Endothelial cell of umbilical vein (primary cell): ENCODE measurements at regions not wholly inside any gene's neighbourhood (a gene's known extent, or its start where the extent isn't known, plus 50 kb on each side); places are given as distances from the start of the nearest gene placed in this dataset.
A peak's percentile ranks its signal among the peaks of the same experiment; 100 is the strongest.

Experiments
- BruUV-seq: library from RNA; stranded (reverse); fragments of 400-500 nt; replicated peaks from 2 replicates; lab custom pipeline; 2021; lab: Mats Ljungman, UMichigan
- CTCF ChIA-PET: fragments of 300-600, 350-600 bp; sonication (Branson Sonifier 250); formaldehyde crosslinking; loops from one replicate; lab custom pipeline; 2021; ENCODE audit warnings: antibody characterized with exemption, inconsistent platforms; lab: Charles Lee
- POLR2A ChIA-PET: fragments of 300-600, 350-600 bp; sonication (Branson Sonifier 250); formaldehyde crosslinking; loops from one replicate; lab custom pipeline; 2021; ENCODE audit warnings: antibody characterized with exemption, inconsistent platforms; lab: Charles Lee
- DNase-seq: peaks from one replicate; pipeline ENCODE4 v3.0.0-alpha.2; 2011; ENCODE audit warnings: low read depth, low spot score
- FAIRE-seq: peaks from 2 replicates; lab custom pipeline; 2011; peaks lifted over from hg19 to GRCh38; lab: Jason Lieb, UNC
- H2AFZ ChIP-seq: 2 replicates; pipeline ENCODE4 v1.6.0; 2012; ENCODE audit warnings: low read depth, low read length, control low read depth, inconsistent platforms
- H3K27ac ChIP-seq: 2 replicates; pipeline ENCODE4 v1.5.1; 2011; ENCODE audit warnings: low read depth, mild to moderate bottlenecking, control low read depth, low read length, moderate library complexity; ENCODE audit not compliant: insufficient read depth
- H3K27me3 ChIP-seq, 2 experiments: 2 replicates each; pipeline versions ENCODE4 v1.6.0 to v1.6.1; 2011; ENCODE audit warnings: low read length in 2 of 2, mixed read lengths in 1 of 2; ENCODE audit not compliant: control insufficient read depth in 2 of 2, insufficient read depth in 2 of 2
- H3K36me3 ChIP-seq, 2 experiments: 2 replicates in 1 of 2; 3 replicates in 1 of 2; pipeline ENCODE4 v1.5.1; 2011; ENCODE audit warnings: low read length in 2 of 2, mild to moderate bottlenecking in 1 of 2, moderate library complexity in 1 of 2; ENCODE audit not compliant: control insufficient read depth in 2 of 2, insufficient read depth in 2 of 2; ENCODE audit errors: extremely low read depth in 1 of 2
- H3K4me1 ChIP-seq: 3 replicates; pipeline ENCODE4 v1.5.1; 2011; ENCODE audit warnings: mild to moderate bottlenecking, low read length; ENCODE audit not compliant: control insufficient read depth, insufficient read depth; ENCODE audit errors: extremely low read depth
- H3K4me2 ChIP-seq: 2 replicates; pipeline ENCODE4 v1.6.1; 2011; ENCODE audit warnings: low read length, control low read depth, mixed read lengths; ENCODE audit not compliant: insufficient read depth
- H3K4me3 ChIP-seq, 3 experiments: fragments of 200-600 bp in 1 of 3; sonication (generic), shearing (Covaris generic) in 1 of 3; replicated peaks in 1 of 3; 2 replicates each; pipeline ENCODE4 v1.5.1; 2011 to 2016; ENCODE audit warnings: control low read depth in 3 of 3, low read length in 3 of 3, mild to moderate bottlenecking in 2 of 3, inconsistent platforms in 1 of 3, low read depth in 1 of 3, moderate library complexity in 1 of 3; ENCODE audit not compliant: insufficient read depth in 1 of 3
- H3K79me2 ChIP-seq: 2 replicates; pipeline ENCODE4 v1.6.0; 2012; ENCODE audit warnings: low read length, inconsistent platforms; ENCODE audit not compliant: control insufficient read depth, insufficient read depth
- H3K9ac ChIP-seq: replicated peaks from 2 replicates; pipeline ENCODE3; 2011; ENCODE audit warnings: low read length, control low read depth; ENCODE audit not compliant: insufficient read depth; ENCODE audit errors: extremely low read depth
- H3K9me1 ChIP-seq: replicated peaks from 3 replicates; pipeline ENCODE4 v1.6.0; 2011; ENCODE audit warnings: mild to moderate bottlenecking, low read length; ENCODE audit not compliant: control insufficient read depth, insufficient read depth; ENCODE audit errors: extremely low read depth
- H3K9me3 ChIP-seq: replicated peaks from 2 replicates; pipeline ENCODE4 v1.5.1; 2012; ENCODE audit warnings: low read length, inconsistent platforms; ENCODE audit not compliant: control insufficient read depth, insufficient read depth
- H4K20me1 ChIP-seq: replicated peaks from 2 replicates; pipeline ENCODE3; 2011; ENCODE audit warnings: mild to moderate bottlenecking, low read length; ENCODE audit not compliant: control insufficient read depth, insufficient read depth; ENCODE audit errors: extremely low read depth
- EZH2 ChIP-seq: IDR thresholded peaks from 2 replicates; pipeline ENCODE4 v1.6.1; 2012; ENCODE audit warnings: borderline replicate concordance, low read depth, mild to moderate bottlenecking, moderate library complexity, low read length, inconsistent platforms; ENCODE audit not compliant: severe bottlenecking
- FOS ChIP-seq: IDR thresholded peaks from 2 replicates; pipeline ENCODE4 v1.6.1; 2011; ENCODE audit warnings: mild to moderate bottlenecking, low read length, moderate library complexity, borderline replicate concordance; ENCODE audit not compliant: insufficient read depth
- GATA2 ChIP-seq: IDR thresholded peaks from 2 replicates; pipeline ENCODE4 v1.7.0; 2011; ENCODE audit warnings: low read depth, mild to moderate bottlenecking, moderate library complexity, mixed read lengths, low read length; ENCODE audit not compliant: insufficient read length, insufficient read depth
- JUN ChIP-seq: IDR thresholded peaks from 2 replicates; pipeline ENCODE4 v1.6.1; 2011; ENCODE audit warnings: borderline replicate concordance, low read depth; ENCODE audit not compliant: insufficient read length, insufficient read depth
- MYC ChIP-seq: IDR thresholded peaks from one replicate; pipeline ENCODE4 v1.6.1; 2011; ENCODE audit warnings: mild to moderate bottlenecking, low read depth, low read length
- POLR2A ChIP-seq: IDR thresholded peaks from 2 replicates; pipeline ENCODE4 v1.6.1; 2012; ENCODE audit warnings: low read depth, mild to moderate bottlenecking, control low read depth, low read length
- POLR2AphosphoS5 ChIP-seq: IDR thresholded peaks from 2 replicates; pipeline ENCODE4 v1.6.1; 2012; ENCODE audit warnings: low read depth, mild to moderate bottlenecking, control low read depth, low read length, moderate library complexity; ENCODE audit not compliant: insufficient read depth
- dilution Hi-C: fragments of 300-500 bp; cut with MboI; formaldehyde crosslinking; loops from one replicate; pipeline ENCODE4 v1.15.0; 2019; ENCODE audit warnings: low sequenced_read_pairs; ENCODE audit not compliant: extremely low pct_ligation_motif_present
- intact Hi-C: fragments of 100-400 bp; cut with micrococcal nuclease; formaldehyde crosslinking; loops from one replicate; pipeline ENCODE4 v1.10.0; 2022
- TF ChIP-seq, protein P1 (sequence below): IDR thresholded peaks from 2 replicates; pipeline ENCODE4 v1.6.1; 2011; ENCODE audit not compliant: insufficient read depth, insufficient read length
- TF ChIP-seq, protein P2 (sequence below), 2 donors: IDR thresholded peaks; 1 replicate in 1 of 2; 2 replicates in 1 of 2; pipeline ENCODE4 v1.5.1; 2011; ENCODE audit warnings: low read length in 2 of 2, mild to moderate bottlenecking in 2 of 2, moderate library complexity in 2 of 2, control low read depth in 1 of 2, inconsistent platforms in 1 of 2, low read depth in 1 of 2; ENCODE audit not compliant: insufficient read depth in 1 of 2; ENCODE audit errors: extremely low read depth in 1 of 2

DNA sequence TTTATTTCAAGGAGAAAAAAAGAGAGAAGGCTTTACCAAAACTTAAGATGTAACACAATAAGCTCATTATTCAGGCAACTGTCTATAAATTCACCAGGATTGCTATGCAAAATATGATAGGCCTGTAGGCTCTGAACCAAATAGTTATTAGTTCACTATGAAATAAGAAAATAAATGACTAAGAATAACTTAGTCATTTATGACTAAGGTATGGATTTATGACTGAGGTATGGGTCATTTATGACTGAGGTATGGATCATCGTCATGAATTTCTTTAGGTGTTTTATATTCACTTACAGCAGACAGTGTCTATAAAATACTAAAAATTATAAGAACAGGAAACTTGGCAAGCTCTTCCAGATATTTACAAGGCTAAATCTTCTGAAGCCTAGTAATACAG is 52.1 kb upstream of the SNX9 start:
- no peak overlapping the region for H3K9ac ChIP-seq
- no peak for FAIRE-seq
- dilution Hi-C loops = no loop called here

DNA sequence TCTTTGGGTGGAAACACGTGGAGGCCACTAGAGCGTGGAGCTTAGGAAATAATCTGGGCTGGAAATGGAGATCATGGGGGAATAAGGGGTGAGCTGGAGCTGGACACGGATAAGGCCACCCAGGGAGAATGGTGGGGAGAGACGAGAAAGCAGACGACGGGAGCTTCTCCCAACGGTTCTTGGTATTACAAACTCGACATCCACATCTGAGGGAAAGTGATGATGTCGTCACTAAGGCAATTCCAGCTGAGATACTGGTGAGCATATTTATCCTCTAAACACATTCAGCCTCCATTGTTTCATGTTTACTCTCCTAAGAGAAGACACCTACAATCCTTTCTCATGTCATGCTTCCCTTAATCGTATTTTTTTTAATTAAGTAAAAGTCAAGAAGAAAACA is 50.2 kb upstream of the SNX9 start:
- BruUV-seq = no TSS peak
- Histone ChIP-seq H3K36me3 (no peaks in the 10 kb centered on the region), H4K20me1 (no peaks in the 10 kb centered on the region), H3K4me1 (no peaks in the 10 kb centered on the region), H3K4me3 (no peak overlapping the region), H3K9me1 (no peaks in the 10 kb centered on the region), H3K79me2 (no peaks in the 10 kb centered on the region), H3K9me3 (no peaks in the 10 kb centered on the region), H3K27me3 (peaks cover 0 to 2% of the 10 kb centered on the region in 2 experiments), H2AFZ (no peak overlapping the region), H3K4me2 (no peak overlapping the region), H3K27ac (no peak overlapping the region), H3K9ac (no peak overlapping the region)
- TF ChIP-seq MYC (no peak), POLR2A (no peak), EZH2 (no peak), JUN (no peak), GATA2 (no peak), FOS (no peak), POLR2AphosphoS5 (no peak)
- TF ChIP-seq, protein P1, sequence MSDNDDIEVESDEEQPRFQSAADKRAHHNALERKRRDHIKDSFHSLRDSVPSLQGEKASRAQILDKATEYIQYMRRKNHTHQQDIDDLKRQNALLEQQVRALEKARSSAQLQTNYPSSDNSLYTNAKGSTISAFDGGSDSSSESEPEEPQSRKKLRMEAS = no peak
- TF ChIP-seq, protein P2, sequence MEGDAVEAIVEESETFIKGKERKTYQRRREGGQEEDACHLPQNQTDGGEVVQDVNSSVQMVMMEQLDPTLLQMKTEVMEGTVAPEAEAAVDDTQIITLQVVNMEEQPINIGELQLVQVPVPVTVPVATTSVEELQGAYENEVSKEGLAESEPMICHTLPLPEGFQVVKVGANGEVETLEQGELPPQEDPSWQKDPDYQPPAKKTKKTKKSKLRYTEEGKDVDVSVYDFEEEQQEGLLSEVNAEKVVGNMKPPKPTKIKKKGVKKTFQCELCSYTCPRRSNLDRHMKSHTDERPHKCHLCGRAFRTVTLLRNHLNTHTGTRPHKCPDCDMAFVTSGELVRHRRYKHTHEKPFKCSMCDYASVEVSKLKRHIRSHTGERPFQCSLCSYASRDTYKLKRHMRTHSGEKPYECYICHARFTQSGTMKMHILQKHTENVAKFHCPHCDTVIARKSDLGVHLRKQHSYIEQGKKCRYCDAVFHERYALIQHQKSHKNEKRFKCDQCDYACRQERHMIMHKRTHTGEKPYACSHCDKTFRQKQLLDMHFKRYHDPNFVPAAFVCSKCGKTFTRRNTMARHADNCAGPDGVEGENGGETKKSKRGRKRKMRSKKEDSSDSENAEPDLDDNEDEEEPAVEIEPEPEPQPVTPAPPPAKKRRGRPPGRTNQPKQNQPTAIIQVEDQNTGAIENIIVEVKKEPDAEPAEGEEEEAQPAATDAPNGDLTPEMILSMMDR (IDR thresholded peaks at IDR 0.05; ENCODE audit: extremely low read depth in 1 of 2, insufficient read depth in 1 of 2, low read depth in 1 of 2, low read length in 2 of 2) = no peak
- FAIRE-seq (no peak), DNase-seq (no peak)
- ChIA-PET POLR2A (no interaction called here), CTCF (no interaction called here)
- dilution Hi-C loops = no loop called here
- intact Hi-C loops = no loop called here

More for the DNA sequence above, 52.1 kb upstream of the SNX9 start:
- Histone ChIP-seq H3K79me2 (no peaks in the 10 kb centered on the region), H3K4me1 (no peaks in the 10 kb centered on the region), H3K27ac (no peak overlapping the region), H3K36me3 (no peaks in the 10 kb centered on the region), H3K9me3 (no peaks in the 10 kb centered on the region), H3K4me2 (no peak overlapping the region), H3K27me3 (no peaks in the 10 kb centered on the region), H3K4me3 (no peak overlapping the region), H4K20me1 (no peaks in the 10 kb centered on the region), H2AFZ (no peak overlapping the region), H3K9me1 (no peaks in the 10 kb centered on the region)
- ChIA-PET CTCF (interaction anchor here (0.7 to 2.1 kb wide), 6 partner anchors 14 to 111 kb away, joined by 3 to 9 read pairs (median 4); no protein-coding TSS in a partner anchor), POLR2A (interaction anchor here (0.6 kb wide), 1 partner anchor 145 kb away, joined by 3 read pairs; no protein-coding TSS in a partner anchor)
- TF ChIP-seq, protein P1 = no peak
- TF ChIP-seq JUN (peak; percentile 57), FOS (peak; percentile 89), EZH2 (no peak)
- TF ChIP-seq, protein P2 (IDR thresholded peaks at IDR 0.05; ENCODE audit: extremely low read depth in 1 of 2, insufficient read depth in 1 of 2, low read depth in 1 of 2, low read length in 2 of 2) = no peak
- peak; percentile 32 for DNase-seq
- no TSS peak for BruUV-seq
- intact Hi-C loops = no loop called here
